AG04450 (cell line): ENCODE measurements at regions not wholly inside any gene's neighbourhood (a gene's known extent, or its start where the extent isn't known, plus 50 kb on each side); places are given as distances from the start of the nearest gene placed in this dataset.
A peak's percentile ranks its signal among the peaks of the same experiment; 100 is the strongest.

Source experiments
- CTCF ChIA-PET: fragments of 300-600, 350-600 bp; formaldehyde crosslinking; extraction: SDS; loops from one replicate; lab custom pipeline; 2022; ENCODE audit warnings: antibody characterized with exemption, inconsistent platforms; lab: Charles Lee
- POLR2A ChIA-PET: fragments of 350-600 bp; formaldehyde crosslinking; extraction: SDS; loops from one replicate; lab custom pipeline; 2021; ENCODE audit warnings: antibody characterized with exemption, inconsistent platforms; lab: Yijun Ruan, JAX
- DNase-seq: peaks from one replicate; pipeline ENCODE4 v3.0.0-alpha.2; 2011; ENCODE audit warnings: low read depth, low spot score
- H3K27ac ChIP-seq: one replicate; pipeline ENCODE4 v1.5.1; 2012; ENCODE audit warnings: low read depth, low read length, control low read depth
- H3K27me3 ChIP-seq: one replicate; pipeline ENCODE4 v1.6.0; 2012; ENCODE audit warnings: low read length; ENCODE audit not compliant: control insufficient read depth, insufficient read depth
- H3K4me3 ChIP-seq: 2 replicates; pipeline ENCODE4 v1.5.1; 2011; ENCODE audit warnings: mild to moderate bottlenecking, low read depth, low read length, control low read depth
- H3K9me3 ChIP-seq: 2 replicates; pipeline ENCODE4 v1.5.1; 2012; ENCODE audit warnings: low read length; ENCODE audit not compliant: control insufficient read depth, insufficient read depth
- CTCF ChIP-seq: IDR thresholded peaks from 2 replicates; pipeline ENCODE4 v1.5.1; 2011; ENCODE audit warnings: low read depth, low read length, control low read depth, inconsistent platforms

- ChIA-PET POLR2A (no interaction called here), CTCF (interaction anchor here (0.7 kb wide), 1 partner anchor 52 kb away, joined by 4 read pairs; no protein-coding TSS in a partner anchor)
- no peaks in the 10 kb centered on the region for H3K9me3 ChIP-seq
- no peaks in the 10 kb centered on the region for H3K27me3 ChIP-seq
- no peak for TF ChIP-seq CTCF
- no peak overlapping the region for H3K27ac ChIP-seq
- H3K4me3 ChIP-seq = no peak overlapping the region
- DNase-seq = no peak
Observed at GRCh38 chr1:187249196-187249595, 420.4 kb downstream of the PLA2G4A start.

GRCh38 chr1:187252923-187253322 lies 424.2 kb downstream of the PLA2G4A start:
- POLR2A ChIA-PET = no interaction called here
- Histone ChIP-seq H3K9me3 (no peaks in the 10 kb centered on the region), H3K27me3 (no peaks in the 10 kb centered on the region), H3K4me3 (no peak overlapping the region), H3K27ac (no peak overlapping the region)
- TF ChIP-seq CTCF = no peak
- DNase-seq = no peak
- CTCF ChIA-PET = interaction anchor here (1.4 kb wide), 1 partner anchor 13 kb away, joined by 4 read pairs; no protein-coding TSS in a partner anchor

- CTCF ChIA-PET = no interaction called here
- TF ChIP-seq CTCF = no peak
- POLR2A ChIA-PET = no interaction called here
- Histone ChIP-seq H3K9me3 (no peaks in the 10 kb centered on the region), H3K4me3 (no peak overlapping the region), H3K27me3 (no peaks in the 10 kb centered on the region), H3K27ac (no peak overlapping the region)
- DNase-seq = no peak
Observed at GRCh38 chr1:187257476-187257875, 428.7 kb downstream of the PLA2G4A start.

- Histone ChIP-seq H3K9me3 (no peaks in the 10 kb centered on the region), H3K4me3 (no peak overlapping the region), H3K27me3 (no peaks in the 10 kb centered on the region), H3K27ac (no peak overlapping the region)
- CTCF ChIA-PET = interaction anchor here (0.9 kb wide), 1 partner anchor 210 kb away, joined by 3 read pairs; no protein-coding TSS in a partner anchor
- POLR2A ChIA-PET = no interaction called here
- DNase-seq = peak; percentile 32
- no peak for TF ChIP-seq CTCF
Observed at GRCh38 chr1:187261637-187262036, 432.9 kb downstream of the PLA2G4A start.

- CTCF ChIA-PET = no interaction called here
- Histone ChIP-seq H3K4me3 (no peak overlapping the region), H3K27me3 (no peaks in the 10 kb centered on the region), H3K9me3 (no peaks in the 10 kb centered on the region), H3K27ac (no peak overlapping the region)
- POLR2A ChIA-PET = no interaction called here
- TF ChIP-seq CTCF = no peak
- DNase-seq = no peak
Observed at GRCh38 chr1:187262731-187263130, 434.0 kb downstream of the PLA2G4A start.
